GM23248 (cell line): ENCODE measurements at regions not wholly inside any gene's neighbourhood (a gene's known extent, or its start where the extent isn't known, plus 50 kb on each side); places are given as distances from the start of the nearest gene placed in this dataset.

Source experiments
- EZH2 ChIP-seq: fragments of 200-600 bp; sonication (generic); IDR thresholded peaks from 2 replicates; pipeline ENCODE4 v1.6.1; 2018; ENCODE audit warnings: antibody characterized with exemption, mild to moderate bottlenecking; ENCODE audit not compliant: insufficient read depth, poor library complexity, severe bottlenecking
- EZH2phosphoT487 ChIP-seq: fragments of 200-600 bp; sonication (generic); IDR thresholded peaks from 2 replicates; pipeline ENCODE4 v1.6.1; 2018; ENCODE audit warnings: antibody characterized with exemption, moderate library complexity, mild to moderate bottlenecking, low read depth; ENCODE audit not compliant: insufficient read depth

DNA sequence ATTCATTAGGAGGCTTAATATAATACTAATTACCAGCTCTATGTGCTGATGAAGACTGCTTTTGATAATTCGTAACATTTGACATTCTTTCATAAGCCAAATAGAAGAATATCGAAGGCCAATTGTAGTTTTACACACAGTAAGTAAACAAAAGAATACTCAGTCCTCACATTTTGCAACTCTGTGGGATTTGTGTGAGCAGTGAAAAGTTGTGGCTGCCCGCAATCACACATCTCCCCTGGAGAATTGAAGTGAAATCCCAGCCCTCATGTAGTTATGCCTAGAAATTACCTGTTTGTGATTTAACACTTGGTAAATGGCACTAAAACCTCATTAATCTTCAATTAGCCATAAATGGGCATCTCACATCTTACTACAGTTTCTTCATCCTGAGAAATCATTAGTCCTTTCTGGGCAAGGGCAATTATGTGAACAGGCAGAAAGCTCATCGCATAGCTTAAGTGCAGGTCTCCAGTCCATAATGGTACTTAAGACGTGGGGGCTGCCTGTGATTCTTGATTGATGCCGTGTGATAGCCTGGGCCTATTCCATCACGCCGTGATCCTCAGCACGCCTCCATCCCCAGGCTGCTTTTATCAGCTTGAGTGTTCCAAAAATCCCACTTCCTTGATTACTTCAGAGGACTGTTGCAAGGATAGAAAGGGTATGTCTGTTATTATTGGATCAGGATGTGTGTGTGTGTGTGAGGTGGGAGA, 97.9 kb upstream of the METTL14 start:
- TF ChIP-seq EZH2phosphoT487 (no peak), EZH2 (no peak)
